Suprapubic skin (tissue), 4 donors: ENCODE measurements at regions not wholly inside any gene's neighbourhood (a gene's known extent, or its start where the extent isn't known, plus 50 kb on each side); places are given as distances from the start of the nearest gene placed in this dataset.

ENCODE experiments used
- EP300 ChIP-seq: sonication (generic); formaldehyde crosslinking; IDR thresholded peaks from one replicate; pipeline ENCODE4 v1.6.1; 2017; ENCODE audit warnings: antibody characterized with exemption
- POLR2A ChIP-seq, 2 donors: fragments of 450-650 bp; IDR thresholded peaks; one replicate each; pipeline ENCODE4 v1.6.1; 2017; ENCODE audit warnings: antibody characterized with exemption in 2 of 2, mild to moderate bottlenecking in 2 of 2, moderate library complexity in 2 of 2
- POLR2AphosphoS5 ChIP-seq, 3 donors: sonication (generic); formaldehyde crosslinking; IDR thresholded peaks; one replicate each; pipeline ENCODE4 v1.6.1; 2017; ENCODE audit warnings: antibody characterized with exemption in 3 of 3
- TF ChIP-seq, protein P1 (sequence below), 2 donors: fragments of 200-600 bp in 1 of 2; fragments of 450-650 bp in 1 of 2; sonication (generic) in 1 of 2; IDR thresholded peaks; one replicate each; pipeline ENCODE4 v1.5.1; 2016 to 2019; ENCODE audit warnings: antibody characterized with exemption in 2 of 2, mild to moderate bottlenecking in 1 of 2, moderate library complexity in 1 of 2

DNA sequence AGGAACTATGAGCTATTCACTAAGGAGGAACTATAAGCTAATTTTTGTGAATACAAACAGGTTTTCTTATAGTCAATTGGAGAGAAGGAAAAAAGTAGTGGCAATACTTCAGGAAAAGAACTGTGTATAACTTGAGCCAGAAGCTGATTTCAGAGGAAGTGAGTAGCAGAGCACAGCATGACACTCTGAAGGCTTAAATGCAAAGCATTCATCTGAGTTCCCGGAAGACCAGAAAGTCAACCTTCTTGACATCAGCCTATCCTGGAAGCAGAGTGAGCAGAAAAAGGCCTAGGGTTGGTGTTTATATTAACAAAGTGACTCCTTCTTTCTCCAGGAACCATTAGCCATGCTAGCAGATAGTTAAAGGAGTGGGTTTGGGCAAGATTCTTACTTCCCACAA is 545.2 kb downstream of the MRPL39 start:
- TF ChIP-seq POLR2A (IDR thresholded peaks at IDR 0.05) (no peak), POLR2AphosphoS5 (IDR thresholded peaks at IDR 0.05) (no peak), EP300 (no peak)
- TF ChIP-seq, protein P1, sequence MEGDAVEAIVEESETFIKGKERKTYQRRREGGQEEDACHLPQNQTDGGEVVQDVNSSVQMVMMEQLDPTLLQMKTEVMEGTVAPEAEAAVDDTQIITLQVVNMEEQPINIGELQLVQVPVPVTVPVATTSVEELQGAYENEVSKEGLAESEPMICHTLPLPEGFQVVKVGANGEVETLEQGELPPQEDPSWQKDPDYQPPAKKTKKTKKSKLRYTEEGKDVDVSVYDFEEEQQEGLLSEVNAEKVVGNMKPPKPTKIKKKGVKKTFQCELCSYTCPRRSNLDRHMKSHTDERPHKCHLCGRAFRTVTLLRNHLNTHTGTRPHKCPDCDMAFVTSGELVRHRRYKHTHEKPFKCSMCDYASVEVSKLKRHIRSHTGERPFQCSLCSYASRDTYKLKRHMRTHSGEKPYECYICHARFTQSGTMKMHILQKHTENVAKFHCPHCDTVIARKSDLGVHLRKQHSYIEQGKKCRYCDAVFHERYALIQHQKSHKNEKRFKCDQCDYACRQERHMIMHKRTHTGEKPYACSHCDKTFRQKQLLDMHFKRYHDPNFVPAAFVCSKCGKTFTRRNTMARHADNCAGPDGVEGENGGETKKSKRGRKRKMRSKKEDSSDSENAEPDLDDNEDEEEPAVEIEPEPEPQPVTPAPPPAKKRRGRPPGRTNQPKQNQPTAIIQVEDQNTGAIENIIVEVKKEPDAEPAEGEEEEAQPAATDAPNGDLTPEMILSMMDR (IDR thresholded peaks at IDR 0.05): no peak
